ENCODE measurements at regions not wholly inside any gene's neighbourhood (a gene's known extent, or its start where the extent isn't known, plus 50 kb on each side); places are given as distances from the start of the nearest gene placed in this dataset.
"Not testable (repeated sequence)": the region's sequence is repeated elsewhere in the genome, so short reads cannot be mapped to it uniquely, and the experiment has no call there.

DNA sequence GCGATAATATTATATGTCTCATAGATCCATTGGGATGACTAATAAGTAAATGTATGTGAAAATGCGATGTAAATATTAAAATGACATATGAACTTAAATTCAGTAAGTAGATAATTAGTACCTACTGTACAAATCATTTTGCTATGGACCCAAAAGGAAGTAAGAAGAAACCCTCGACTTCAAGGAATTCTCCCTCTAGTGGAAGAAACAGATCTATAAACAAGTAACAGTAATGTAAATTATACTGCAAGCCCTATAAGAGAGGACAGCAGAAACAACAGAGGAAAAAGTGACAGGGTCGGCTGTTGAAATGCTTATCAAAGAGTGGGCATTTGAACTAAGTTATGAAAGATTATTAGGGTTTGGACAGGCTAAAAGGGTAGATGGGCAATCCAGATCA, 320.3 kb downstream of the DMAC1 start:
- no peak for DNase-seq

DNA sequence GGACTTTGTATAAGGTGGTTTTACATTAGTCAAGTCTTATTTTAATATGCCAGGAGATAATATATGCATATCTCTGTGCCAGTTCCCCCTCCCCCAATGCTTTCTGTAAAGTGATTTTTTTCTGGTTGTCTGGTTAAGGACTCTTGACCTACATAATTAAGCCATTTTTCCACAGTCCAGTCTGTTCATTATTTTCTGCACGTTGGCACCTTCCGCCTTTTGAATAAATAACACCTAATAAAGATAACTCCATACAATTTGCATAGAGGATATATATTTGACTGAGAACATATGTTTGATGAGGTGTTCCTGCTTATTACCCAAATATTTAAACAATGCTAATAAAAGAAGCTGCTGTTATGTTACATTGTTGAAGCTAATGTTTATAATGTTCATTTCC, 320.9 kb downstream of the DMAC1 start:
- no peak for DNase-seq

DNA sequence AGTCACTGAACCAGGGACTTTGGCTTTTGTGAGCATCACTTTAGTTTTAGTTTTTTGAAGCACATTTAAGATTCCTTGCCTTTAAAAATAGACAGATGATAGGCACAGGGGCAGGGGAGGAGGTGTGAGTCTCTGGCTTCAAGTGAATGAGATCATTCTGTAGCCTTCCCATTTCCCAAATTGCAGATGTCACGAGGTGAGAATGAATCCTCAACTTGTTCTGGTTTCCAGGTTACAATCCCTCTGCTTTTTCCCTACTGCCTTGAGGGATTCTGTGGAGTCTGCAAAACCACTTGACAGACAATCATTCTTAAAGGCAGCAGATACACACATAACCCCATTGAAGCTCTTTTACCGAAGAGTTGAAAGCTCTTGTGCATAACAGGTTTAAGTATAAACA, 332.4 kb downstream of the DMAC1 start:
- no peak for DNase-seq

DNA sequence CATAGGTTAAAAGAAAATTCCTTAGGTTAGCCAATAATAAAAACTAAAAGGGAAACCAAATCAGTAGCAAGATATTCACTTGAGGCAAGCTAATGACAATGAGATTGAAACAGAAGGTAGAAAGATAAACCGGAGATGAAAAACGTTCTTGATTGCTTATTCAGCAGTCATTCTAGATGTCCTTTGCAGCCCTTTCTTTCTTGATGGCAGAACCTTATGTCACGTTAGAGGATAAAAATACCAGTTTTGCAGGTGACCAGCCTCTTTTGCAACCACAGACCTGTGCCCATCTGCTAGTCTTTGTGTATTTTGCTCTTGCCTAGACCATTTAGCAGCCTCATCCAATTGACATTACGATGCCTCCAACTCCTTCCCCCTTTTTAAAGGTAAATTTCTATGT, 337.8 kb downstream of the DMAC1 start:
- no peak for DNase-seq

DNA sequence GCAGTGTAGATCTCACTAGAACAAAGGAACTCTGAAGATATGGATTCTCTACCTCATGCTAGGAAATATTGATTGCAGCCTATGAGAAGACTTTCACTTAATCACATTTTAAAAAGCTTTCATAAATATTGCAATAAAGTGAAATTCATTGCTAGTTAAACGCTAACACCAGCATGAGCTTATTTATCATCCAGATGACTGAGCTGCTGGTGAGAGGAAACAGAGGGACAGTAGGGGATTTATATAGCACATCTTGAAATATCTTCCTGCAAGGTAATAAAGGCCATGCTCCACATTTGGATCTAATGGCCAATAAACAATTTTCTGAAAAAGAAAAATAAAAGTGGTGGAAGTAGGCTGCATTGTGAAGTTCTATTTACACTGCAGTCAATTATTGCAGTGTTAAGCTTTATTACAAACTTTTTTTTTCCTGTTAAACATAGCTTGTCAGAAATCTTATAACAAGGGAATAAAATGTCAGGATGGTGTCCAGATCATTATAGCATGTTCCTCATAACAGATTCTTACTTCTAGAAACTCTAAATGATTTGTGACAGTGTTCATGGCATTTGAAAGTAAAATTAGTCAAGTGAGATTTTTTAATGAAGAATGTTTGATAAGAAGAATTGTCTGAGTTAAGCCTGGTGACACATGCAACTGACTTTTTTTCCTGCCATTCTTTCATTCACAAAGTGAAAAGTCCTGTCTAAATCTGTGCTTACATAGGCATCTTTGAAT, 342.6 kb downstream of the DMAC1 start:
- DNase-seq = no peak

DNA sequence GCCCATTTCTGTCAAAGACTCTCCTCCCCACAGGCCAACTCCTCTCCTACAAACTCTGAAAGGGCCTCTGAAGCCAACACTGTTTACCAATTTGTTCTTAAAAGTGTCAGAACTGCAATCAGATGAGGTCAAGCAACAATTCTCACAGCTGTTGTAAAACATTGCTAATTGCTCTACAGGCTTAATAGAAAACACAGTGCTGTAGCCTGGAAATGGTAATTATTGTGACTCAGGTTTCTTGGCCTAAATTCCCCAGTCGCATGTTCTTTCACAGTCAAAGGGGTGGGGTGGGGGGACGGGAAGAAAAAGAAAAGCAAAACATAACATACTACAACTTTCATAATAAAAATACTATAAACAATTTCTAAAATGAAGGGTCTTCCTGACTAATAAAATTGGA, 343.2 kb downstream of the DMAC1 start:
- no peak for DNase-seq

DNA sequence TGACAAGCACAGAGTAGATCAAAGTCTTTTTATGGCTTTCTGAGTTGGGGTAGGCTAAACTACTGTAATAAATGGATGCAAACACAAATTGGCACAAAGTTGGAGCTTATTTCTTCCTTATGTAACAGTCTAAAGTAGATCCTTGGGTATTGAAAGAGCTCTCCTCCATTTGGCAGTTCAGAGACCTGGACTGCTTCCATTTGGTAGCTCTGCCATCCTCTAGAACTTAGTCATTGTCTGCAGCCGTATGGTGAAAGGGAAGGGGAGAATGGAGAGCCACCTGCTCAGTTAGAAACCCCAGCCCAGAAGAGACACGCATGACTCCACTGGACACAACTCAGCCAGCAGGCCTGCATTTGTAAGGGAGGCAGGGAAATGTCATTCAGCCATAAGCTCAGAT, 345.0 kb downstream of the DMAC1 start:
- no peak for DNase-seq

DNA sequence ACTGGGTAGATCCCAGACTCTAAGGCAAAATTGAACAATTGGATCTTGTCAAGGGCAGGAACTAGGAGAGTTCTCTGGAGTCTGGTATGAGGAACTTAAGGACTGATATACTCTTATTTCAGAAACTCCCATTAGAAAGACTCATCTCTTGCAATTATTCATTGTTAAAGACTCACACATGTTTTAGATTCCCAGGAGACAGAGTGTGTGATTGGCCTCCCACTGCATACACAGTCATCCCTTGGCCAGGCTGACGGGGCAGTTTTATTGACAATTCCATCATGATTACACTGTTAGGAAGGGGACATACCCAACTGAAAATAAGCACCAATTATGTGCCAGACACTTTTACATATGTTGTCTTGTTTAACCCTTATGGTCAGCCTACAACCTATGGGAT, 347.2 kb downstream of the DMAC1 start:
- DNase-seq = no peak

DNA sequence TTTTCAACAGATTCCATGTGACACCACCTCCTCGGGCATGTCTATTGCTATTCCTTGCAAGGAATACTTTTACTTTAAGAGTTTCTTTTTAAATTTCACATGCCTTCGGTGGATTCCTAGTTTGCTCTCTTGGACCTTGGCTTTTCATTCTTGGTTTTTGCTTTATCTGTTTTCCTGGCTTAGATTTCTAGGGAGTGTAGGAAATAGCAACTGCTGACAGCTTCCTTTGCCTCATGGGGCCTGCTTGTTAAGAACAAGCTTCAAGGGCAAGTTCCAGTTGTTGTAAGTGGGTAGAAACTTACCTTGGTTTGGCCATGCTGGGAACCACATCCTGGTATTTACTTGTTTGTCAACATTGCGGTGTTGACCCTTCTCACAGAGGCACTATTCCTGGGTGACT, 348.5 kb downstream of the DMAC1 start:
- DNase-seq = no peak

DNA sequence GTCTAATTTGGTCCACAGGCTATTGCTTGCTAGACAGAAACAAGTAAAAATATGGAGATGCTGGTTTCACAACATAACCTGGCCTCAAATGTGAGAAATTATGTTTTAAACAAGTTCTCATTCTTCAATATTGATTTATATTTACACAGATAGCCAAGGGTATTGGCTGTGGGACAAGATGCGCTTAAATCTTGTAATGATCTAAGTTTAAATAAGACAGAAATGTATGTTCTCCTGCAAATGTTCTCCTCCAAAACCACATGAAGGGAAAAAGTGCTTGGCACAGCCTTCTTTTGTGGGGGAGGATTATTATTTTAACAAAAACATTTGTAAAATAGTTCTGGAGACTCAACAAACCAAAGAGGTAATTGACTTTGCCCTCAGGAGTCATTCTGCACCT, 356.0 kb downstream of the DMAC1 start:
- no peak for DNase-seq

DNA sequence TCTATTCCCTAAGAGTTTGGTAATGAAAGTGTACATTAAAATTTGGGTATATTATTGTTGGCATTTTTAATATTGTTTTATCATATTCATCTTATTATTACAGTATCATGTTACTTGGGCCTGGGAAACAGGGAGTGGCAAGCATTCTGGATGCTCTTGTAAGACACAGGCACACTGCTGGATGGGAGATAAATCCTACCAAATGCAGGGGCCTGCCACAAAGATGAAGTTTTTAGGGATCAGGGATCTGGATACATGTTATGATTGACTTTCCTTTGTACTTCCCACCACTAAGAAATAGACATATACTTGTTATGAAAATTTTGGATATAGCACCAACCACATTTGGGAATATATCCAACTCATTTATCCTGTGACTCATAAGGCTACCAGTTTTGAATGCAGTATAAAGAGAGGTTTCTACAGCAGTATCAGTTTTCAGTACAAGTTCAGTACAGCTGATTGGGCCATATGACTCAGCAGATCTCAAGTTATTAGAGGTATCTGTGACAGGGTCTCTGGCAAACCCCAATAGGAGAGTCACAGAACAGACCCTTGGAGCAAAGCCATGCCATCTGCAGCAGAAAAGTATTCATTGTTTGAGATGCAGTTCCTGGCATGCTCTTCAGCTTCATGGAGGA, 360.1 kb downstream of the DMAC1 start:
- peak in 3 of 56 donors; percentile 12 to 29 (median 15) for DNase-seq

DNA sequence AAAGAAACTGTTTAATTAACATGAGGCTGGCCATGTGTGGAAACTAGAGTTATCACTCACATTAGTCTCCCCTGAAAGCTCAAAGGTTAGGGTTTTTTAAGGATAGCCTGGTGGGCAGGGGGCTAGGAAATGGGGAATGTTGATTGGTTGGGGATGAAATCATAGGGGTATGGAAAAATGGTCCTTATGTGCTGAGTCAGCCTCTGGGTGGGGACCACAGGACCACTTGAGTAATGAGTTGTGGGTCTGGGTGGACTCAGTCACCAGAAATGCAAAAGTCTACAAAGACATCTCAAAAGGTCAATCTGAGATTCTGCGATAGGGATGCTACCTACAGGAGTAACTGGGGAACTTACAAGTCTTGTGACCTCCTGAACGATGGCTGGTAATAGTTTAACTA, 362.8 kb downstream of the DMAC1 start:
- no peak for DNase-seq

DNA sequence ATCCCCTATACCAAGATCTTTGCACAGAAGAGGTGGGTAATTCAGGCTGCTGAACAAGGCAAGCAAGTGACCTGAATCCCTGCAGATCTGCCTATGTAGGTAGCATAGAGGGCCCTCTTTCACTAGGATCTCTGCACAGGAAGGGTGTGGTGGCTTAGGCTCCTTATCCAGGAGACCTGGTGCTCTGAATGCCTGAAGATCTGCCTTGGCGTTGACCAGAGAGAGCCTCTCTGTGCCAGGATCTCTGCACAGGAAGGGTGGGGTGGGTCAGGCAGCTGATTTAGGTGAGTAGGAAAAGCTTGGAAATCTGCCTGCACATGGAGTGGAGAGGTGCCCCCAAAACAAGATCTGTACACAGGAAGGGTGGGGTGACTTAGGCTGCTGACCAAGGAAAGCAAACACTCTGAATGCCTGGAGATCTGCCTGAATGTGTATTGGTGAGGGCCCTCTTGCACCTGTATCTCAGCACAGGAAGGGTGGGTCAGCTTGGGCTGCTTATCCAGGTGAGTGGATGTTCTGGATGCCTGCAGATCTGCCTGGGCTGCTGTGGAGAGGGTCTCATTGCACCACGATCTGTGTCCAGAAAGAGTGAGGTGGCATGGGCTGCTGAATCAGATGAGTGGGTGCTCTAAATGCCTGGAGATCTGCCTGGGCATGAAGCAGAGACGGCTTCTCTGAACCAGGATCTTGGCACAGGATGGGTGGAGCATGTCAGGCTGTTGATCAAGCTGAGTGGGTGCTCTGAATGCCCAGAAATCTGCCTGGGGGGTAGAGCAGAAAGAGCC, 365.9 kb downstream of the DMAC1 start:
- DNase-seq = no peak

DNA sequence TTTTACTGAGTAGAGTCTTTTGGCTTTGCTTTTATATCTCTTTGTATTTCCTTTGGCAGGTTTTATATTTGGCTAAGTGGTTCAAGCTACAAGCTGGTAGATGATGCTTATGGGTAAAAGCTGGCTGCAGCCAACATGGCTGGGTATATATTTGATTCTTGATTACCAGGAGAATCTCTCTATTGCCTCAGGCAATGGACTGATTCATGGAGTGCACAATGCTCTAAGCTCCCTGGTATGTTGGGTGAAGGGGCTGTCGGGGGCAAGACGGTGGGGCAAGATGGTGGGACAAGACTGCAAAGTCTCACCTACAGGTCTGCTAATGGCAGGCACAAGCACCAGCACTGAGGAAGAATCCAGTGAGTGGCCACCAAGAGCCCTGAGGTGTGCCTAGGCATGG, 366.6 kb downstream of the DMAC1 start:
- no peak for DNase-seq

DNA sequence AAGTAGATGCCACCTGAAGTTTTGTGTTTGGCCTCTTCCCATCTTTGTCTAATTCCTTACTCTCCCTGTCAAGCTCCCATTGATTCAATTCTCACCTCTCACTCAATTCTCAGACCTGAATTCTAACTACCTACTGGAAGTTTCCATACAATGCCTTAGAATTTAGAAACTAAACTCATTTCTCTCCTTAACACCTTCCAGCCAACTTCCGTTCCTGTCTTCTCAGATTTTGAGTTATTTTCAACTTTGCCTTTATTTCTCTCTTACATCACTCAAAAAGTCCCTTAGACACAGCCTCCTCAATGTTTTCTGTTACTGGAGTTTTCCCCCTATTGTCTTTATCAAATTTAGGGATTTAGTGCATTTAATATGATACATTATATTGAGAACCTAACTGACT, 382.2 kb downstream of the DMAC1 start:
- DNase-seq = not testable (repeated sequence)

DNA sequence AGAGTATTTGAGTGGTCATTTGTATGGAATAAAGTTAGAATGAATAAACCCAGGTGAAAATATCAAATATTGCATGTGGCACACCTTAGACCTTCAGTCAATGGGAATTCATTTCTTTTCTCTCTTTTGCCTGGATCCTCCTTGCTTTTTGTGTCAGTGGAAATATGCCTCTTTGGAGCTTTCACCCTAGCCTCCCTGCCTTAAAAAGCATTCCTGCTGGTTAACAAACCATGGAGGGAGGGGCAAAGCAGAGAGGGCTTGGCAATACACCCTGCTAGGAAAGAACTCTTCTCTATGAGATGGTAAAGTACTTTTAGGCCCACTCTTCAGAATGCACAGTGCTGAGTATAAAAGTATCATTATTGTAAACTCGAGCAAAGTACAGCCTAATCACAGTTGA, 383.7 kb downstream of the DMAC1 start:
- no peak for DNase-seq

DNA sequence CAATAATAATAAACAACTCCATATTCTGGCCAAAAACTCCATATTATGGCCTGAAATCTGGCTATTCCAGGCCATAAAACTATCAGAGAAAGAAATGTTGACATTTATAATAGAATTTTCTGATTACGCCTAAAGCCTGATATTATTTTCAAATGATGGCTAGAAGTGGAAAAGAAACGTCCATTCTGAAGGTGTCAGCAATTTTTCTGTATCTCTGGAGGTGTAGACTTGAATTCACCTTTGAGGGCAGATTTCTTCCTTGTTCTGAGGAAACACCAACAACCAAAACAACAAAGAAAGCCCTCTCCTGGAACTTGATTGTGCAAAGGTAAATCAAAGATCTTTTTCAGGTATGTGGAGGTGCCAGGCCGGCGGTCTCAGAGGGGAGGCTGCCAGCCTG, 390.7 kb downstream of the DMAC1 start:
- no peak for DNase-seq

DNA sequence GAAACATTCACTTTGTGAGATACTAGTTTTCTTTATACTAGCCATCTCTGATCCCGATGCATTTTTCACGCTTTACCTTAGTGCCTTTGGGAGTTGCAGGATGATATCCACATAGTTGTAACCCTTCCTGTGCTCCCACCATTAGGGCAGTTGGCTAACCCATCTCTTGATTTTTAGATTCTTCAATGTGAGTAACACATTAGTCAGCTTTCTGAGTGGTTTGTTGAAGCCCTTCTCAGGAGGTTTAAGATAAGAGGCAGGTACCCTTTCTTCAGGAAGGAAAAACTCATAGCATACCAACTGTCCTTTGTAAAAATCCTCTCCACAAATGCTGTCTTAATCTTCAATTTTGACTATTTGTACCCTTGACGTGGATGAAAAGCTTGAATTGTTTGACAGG, 392.3 kb downstream of the DMAC1 start:
- no peak for DNase-seq

DNA sequence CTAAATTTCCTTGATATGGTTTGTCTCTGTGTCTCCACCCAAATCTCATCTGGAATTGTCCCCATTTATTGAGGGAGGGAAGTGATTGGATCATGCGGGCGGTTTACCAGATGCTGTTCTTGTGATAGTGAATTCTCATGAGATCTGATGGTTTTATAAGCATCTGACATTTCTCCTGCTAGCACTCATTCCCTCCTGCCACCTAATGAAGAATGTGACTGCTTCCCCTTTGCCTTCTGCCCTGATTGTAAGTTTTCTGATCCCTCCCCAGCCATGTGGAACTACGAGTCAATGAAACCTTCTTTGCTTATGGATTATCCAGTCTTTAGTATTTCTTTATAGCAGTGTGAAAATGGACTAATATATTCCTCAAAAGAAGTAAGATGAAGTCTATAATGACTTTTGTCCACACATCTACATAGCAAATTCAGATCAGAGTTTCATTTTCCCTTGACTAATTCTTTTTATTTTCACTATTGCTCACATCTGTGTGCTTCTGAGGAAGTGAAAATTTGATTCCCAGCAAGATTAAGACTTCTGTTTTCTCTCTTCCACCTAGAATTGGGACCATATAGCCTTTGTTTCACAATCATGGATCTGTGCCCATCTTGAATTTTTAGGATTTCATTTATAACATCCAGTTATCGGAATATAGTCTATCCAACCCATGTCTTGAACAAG, 393.5 kb downstream of the DMAC1 start:
- DNase-seq = no peak

DNA sequence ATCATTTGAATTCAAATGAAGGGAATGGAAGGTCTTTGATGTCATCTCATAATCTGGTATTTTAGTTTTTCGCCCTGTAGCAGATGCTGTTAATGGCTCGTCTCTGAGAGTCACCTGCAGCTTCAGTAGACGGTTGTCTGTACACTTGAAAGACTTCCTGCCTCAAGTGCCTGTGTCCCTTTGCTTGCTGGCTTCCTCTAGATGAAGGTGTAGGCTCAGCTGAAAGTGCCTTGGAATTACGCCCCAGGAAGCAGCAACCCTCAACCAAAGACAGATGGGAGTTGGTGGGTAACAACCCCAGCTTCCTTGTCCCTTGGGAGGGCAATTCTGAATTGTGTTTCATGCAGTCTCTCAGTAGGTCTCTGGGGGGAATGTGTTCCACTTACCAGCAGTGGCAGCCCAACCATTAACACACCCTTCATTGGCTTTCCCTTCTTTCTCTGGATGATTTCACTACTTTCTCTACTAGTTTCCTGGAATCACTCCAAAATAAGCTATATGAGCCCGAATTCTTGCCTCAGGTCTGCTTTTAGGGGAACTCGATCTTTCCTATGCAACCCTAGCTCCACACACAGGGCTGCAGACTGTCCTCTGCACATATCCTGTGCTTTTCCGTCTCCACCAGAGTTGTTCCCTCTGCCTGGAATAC, 395.6 kb downstream of the DMAC1 start:
- no peak for DNase-seq

DNA sequence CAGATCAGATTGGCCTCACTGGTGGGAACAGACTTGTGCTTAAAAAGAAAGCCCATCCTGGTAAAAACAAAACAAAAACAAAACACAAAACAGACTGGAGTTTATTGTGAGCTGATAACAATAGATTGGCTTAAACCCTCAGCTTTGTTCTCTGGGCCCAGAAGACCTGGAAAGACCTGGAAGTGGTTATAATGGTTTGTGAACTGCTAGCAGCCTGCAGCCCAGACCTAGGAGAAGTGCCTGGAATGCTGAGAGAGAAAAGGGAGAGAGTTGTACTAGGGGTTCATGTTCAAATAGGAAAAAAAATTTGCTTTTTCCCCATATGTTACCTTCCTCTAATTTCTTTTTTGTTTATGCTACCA, 396.6 kb downstream of the DMAC1 start:
- DNase-seq = no peak
